H1 (cell line): ENCODE measurements at regions not wholly inside any gene's neighbourhood (a gene's known extent, or its start where the extent isn't known, plus 50 kb on each side); places are given as distances from the start of the nearest gene placed in this dataset.

Source experiments
- CTCF ChIA-PET: fragments of 300-600 bp; sonication (Branson Sonifier 250); formaldehyde crosslinking; loops from one replicate; lab custom pipeline; 2021; ENCODE audit not compliant: partially characterized antibody; lab: Charles Lee
- POLR2A ChIA-PET: fragments of 300-600 bp; sonication (Branson Sonifier 250); formaldehyde crosslinking; loops from one replicate; lab custom pipeline; 2021; ENCODE audit warnings: inconsistent platforms; ENCODE audit not compliant: partially characterized antibody; lab: Charles Lee
- DNase-seq, 2 experiments: peaks; one replicate each; pipeline versions ENCODE4 v3.0.0 to v3.0.0-alpha.2; 2010 to 2022; ENCODE audit warnings: low spot score in 2 of 2, low read depth in 1 of 2, mixed read lengths in 1 of 2
- FAIRE-seq: peaks from 2 replicates; lab custom pipeline; 2011; peaks lifted over from hg19 to GRCh38; lab: Jason Lieb, UNC
- H2AFZ ChIP-seq: 2 replicates; pipeline ENCODE4 v1.8.1; 2012; ENCODE audit warnings: low read length, inconsistent platforms
- H2AK5ac ChIP-seq: 2 replicates; pipeline ENCODE4 v1.6.1; 2013; ENCODE audit warnings: low read depth, low read length
- H2BK120ac ChIP-seq: replicated peaks from 2 replicates; pipeline ENCODE3; 2013; ENCODE audit warnings: low read depth, low read length, inconsistent platforms
- H2BK12ac ChIP-seq: 2 replicates; pipeline ENCODE4 v1.6.1; 2013; ENCODE audit warnings: low read depth, low read length
- H2BK15ac ChIP-seq: 2 replicates; pipeline ENCODE4 v1.6.1; 2013; ENCODE audit warnings: low read length
- H2BK20ac ChIP-seq: 2 replicates; pipeline ENCODE4 v1.6.1; 2013; ENCODE audit warnings: low read length
- H2BK5ac ChIP-seq: 2 replicates; pipeline ENCODE4 v1.6.1; 2013; ENCODE audit warnings: low read depth, low read length
- H3K14ac ChIP-seq: 2 replicates; pipeline ENCODE4 v1.6.1; 2013; ENCODE audit warnings: inconsistent platforms; ENCODE audit not compliant: insufficient read length
- H3K18ac ChIP-seq: 2 replicates; pipeline ENCODE4 v1.6.1; 2013; ENCODE audit warnings: low read length; ENCODE audit errors: extremely low read depth
- H3K23ac ChIP-seq: 2 replicates; pipeline ENCODE4 v1.6.1; 2013; ENCODE audit warnings: inconsistent platforms; ENCODE audit not compliant: insufficient read length
- H3K23me2 ChIP-seq: 2 replicates; pipeline ENCODE4 v1.6.1; 2013; ENCODE audit warnings: low read depth, low read length
- H3K27ac ChIP-seq: 2 replicates; pipeline ENCODE4 v1.6.1; 2011; ENCODE audit warnings: low read depth, low read length, inconsistent platforms
- H3K27me3 ChIP-seq, 4 experiments: replicated peaks in 1 of 4; 1 replicate in 1 of 4; 2 replicates in 3 of 4; pipeline versions ENCODE4 v1.6.1 to v1.8.1; 2011 to 2013; ENCODE audit warnings: low read length in 3 of 4, mild to moderate bottlenecking in 3 of 4, inconsistent platforms in 2 of 4, mixed read lengths in 2 of 4, moderate library complexity in 1 of 4; ENCODE audit not compliant: control insufficient read depth in 3 of 4, insufficient read depth in 3 of 4; ENCODE audit errors: extremely low read depth in 1 of 4
- H3K36me3 ChIP-seq, 4 experiments: 2 replicates each; pipeline versions ENCODE4 v1.6.1 to v1.8.1; 2011 to 2013; ENCODE audit warnings: mild to moderate bottlenecking in 4 of 4, low read length in 3 of 4, moderate library complexity in 2 of 4, control low read depth in 1 of 4, inconsistent platforms in 1 of 4; ENCODE audit not compliant: insufficient read depth in 4 of 4, control insufficient read depth in 2 of 4
- H3K4ac ChIP-seq: replicated peaks from 2 replicates; pipeline ENCODE3; 2013; ENCODE audit warnings: low read length, low read depth, mixed read lengths, inconsistent platforms; ENCODE audit not compliant: insufficient read length
- H3K4me1 ChIP-seq, 4 experiments: replicated peaks in 1 of 4; 1 replicate in 1 of 4; 2 replicates in 3 of 4; pipeline versions ENCODE4 v1.6.1 to v1.8.1; 2011 to 2013; ENCODE audit warnings: low read length in 3 of 4, inconsistent platforms in 2 of 4, mixed read lengths in 1 of 4; ENCODE audit not compliant: insufficient read depth in 4 of 4, control insufficient read depth in 3 of 4
- H3K4me2 ChIP-seq, 2 experiments: 2 replicates each; pipeline versions ENCODE4 v1.6.1 to v1.8.1; 2011 to 2013; ENCODE audit warnings: low read depth in 2 of 2, low read length in 2 of 2, control low read depth in 1 of 2, inconsistent platforms in 1 of 2, mild to moderate bottlenecking in 1 of 2; ENCODE audit not compliant: insufficient read depth in 1 of 2
- H3K4me3 ChIP-seq, 4 experiments: fragments of 200-600, 300-600 bp in 1 of 4; sonication (generic), shearing (Covaris generic), sonication (Bioruptor Twin) in 1 of 4; 2 replicates each; pipeline versions ENCODE4 v1.5.1 to v1.8.1; 2011 to 2016; ENCODE audit warnings: low read length in 4 of 4, low read depth in 3 of 4, control low read depth in 2 of 4, inconsistent platforms in 2 of 4, mild to moderate bottlenecking in 2 of 4, mixed read lengths in 1 of 4, moderate library complexity in 1 of 4; ENCODE audit not compliant: insufficient read depth in 2 of 4; ENCODE audit errors: extremely low read depth in 1 of 4
- H3K56ac ChIP-seq: replicated peaks from 2 replicates; pipeline ENCODE3; 2013; ENCODE audit warnings: low read depth, mild to moderate bottlenecking, mixed read lengths, low read length, inconsistent platforms; ENCODE audit not compliant: insufficient read length
- H3K79me1 ChIP-seq: 2 replicates; pipeline ENCODE4 v1.6.1; 2013; ENCODE audit warnings: low read depth, low read length, control low read depth
- H3K79me2 ChIP-seq, 2 experiments: 2 replicates each; pipeline versions ENCODE4 v1.6.1 to v1.8.1; 2012 to 2013; ENCODE audit warnings: low read length in 2 of 2, mild to moderate bottlenecking in 2 of 2, inconsistent platforms in 1 of 2; ENCODE audit not compliant: insufficient read depth in 2 of 2, control insufficient read depth in 1 of 2
- H3K9ac ChIP-seq, 4 experiments: replicated peaks in 1 of 4; 1 replicate in 1 of 4; 2 replicates in 3 of 4; pipeline versions ENCODE4 v1.6.1 to v1.8.1; 2011 to 2013; ENCODE audit warnings: low read depth in 3 of 4, low read length in 3 of 4, control low read depth in 2 of 4, mild to moderate bottlenecking in 2 of 4, moderate library complexity in 2 of 4, inconsistent platforms in 1 of 4; ENCODE audit errors: extremely low read depth in 1 of 4
- H3K9me3 ChIP-seq, 2 experiments: 2 replicates each; pipeline versions ENCODE4 v1.6.1 to v1.8.1; 2012 to 2013; ENCODE audit warnings: mild to moderate bottlenecking in 2 of 2, moderate library complexity in 2 of 2, control low read depth in 1 of 2, inconsistent platforms in 1 of 2, low read depth in 1 of 2, low read length in 1 of 2, mixed read lengths in 1 of 2; ENCODE audit not compliant: insufficient read depth in 2 of 2
- H4K20me1 ChIP-seq, 2 experiments: replicated peaks in 1 of 2; 2 replicates each; pipeline versions ENCODE3 to v1.8.1; 2011 to 2013; ENCODE audit warnings: inconsistent platforms in 2 of 2, low read length in 2 of 2, mild to moderate bottlenecking in 1 of 2; ENCODE audit not compliant: insufficient read depth in 2 of 2, control insufficient read depth in 1 of 2
- H4K5ac ChIP-seq: 2 replicates; pipeline ENCODE4 v1.6.1; 2013; ENCODE audit warnings: low read length, low read depth, mixed read lengths, inconsistent platforms; ENCODE audit not compliant: insufficient read length
- H4K8ac ChIP-seq: 2 replicates; pipeline ENCODE4 v1.8.0; 2013; ENCODE audit warnings: mild to moderate bottlenecking, moderate library complexity, low read length, inconsistent platforms; ENCODE audit not compliant: insufficient read depth; ENCODE audit errors: extremely low read depth
- H4K91ac ChIP-seq: replicated peaks from 2 replicates; pipeline ENCODE3; 2013; ENCODE audit warnings: low read length, mixed read lengths, inconsistent platforms; ENCODE audit not compliant: insufficient read length
- BCL11A ChIP-seq, 2 experiments: IDR thresholded peaks; one replicate each; pipeline ENCODE4 v1.6.1; 2011; ENCODE audit warnings: low read depth in 2 of 2, low read length in 2 of 2, mild to moderate bottlenecking in 2 of 2
- CBX5 ChIP-seq: fragments of 300-800, 300-1000 bp; sonication (generic); IDR thresholded peaks from 2 replicates; pipeline ENCODE4 v1.7.1; 2016; ENCODE audit warnings: antibody characterized with exemption, low read length, low read depth
- RBBP5 ChIP-seq: IDR thresholded peaks from 2 replicates; pipeline ENCODE4 v1.7.1; 2012; ENCODE audit warnings: low read depth, mild to moderate bottlenecking, inconsistent platforms, low read length, moderate library complexity, borderline replicate concordance
- SIX5 ChIP-seq: IDR thresholded peaks from 2 replicates; pipeline ENCODE4 v1.6.1; 2011; ENCODE audit warnings: mild to moderate bottlenecking, low read depth, low read length
- WGBS, 2 experiments: shearing (Covaris generic) in 1 of 2; methylation state at CpG; one replicate each; pipeline versions ENCODE4 v1.1.6 to v1.1.7; 2013 to 2015; ENCODE audit warnings: low lambda C conversion rate in 2 of 2, mixed read lengths in 2 of 2, inconsistent platforms in 1 of 2, low coverage in 1 of 2, missing lambda C conversion rate in 1 of 2; ENCODE audit not compliant: insufficient replicate concordance in 2 of 2, insufficient coverage in 1 of 2, insufficient read length in 1 of 2; ENCODE audit errors: extremely low coverage in 1 of 2, missing lambda C conversion rate in 1 of 2; 5-methylcytosine and 5-hydroxymethylcytosine counted together

DNA sequence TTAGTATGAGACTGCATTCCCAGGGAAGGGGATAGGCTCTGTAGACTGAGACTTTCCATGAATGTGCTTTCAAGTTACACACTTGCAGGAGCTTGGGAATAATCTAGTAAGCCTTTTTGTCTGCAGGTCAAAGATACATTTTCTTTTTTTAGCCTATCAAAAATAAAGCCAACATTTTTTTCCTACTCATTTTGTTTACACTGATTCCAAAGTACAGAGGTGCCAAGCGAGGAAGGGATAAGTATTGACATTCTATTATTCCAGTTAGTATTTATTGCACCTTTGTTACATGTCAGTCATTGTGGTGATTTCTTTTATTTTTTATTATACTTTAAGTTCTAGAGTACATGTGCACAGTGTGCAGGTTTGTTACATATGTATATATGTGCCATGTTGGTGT, 413.0 kb upstream of the CHORDC1 start:
- FAIRE-seq (no peak), DNase-seq (no peak)
- Histone ChIP-seq H3K18ac (no peak overlapping the region), H3K4ac (no peak overlapping the region), H2BK5ac (no peak overlapping the region), H4K5ac (no peak overlapping the region), H3K56ac (no peak overlapping the region), H3K23me2 (no peaks in the 10 kb centered on the region), H3K27me3 (no peaks in the 10 kb centered on the region), H2BK120ac (no peak overlapping the region), H2BK20ac (no peak overlapping the region), H3K23ac (no peak overlapping the region), H3K9me3 (no peaks in the 10 kb centered on the region), H2AFZ (no peak overlapping the region), H2BK15ac (no peak overlapping the region), H4K20me1 (no peaks in the 10 kb centered on the region), H4K91ac (no peak overlapping the region), H3K4me1 (peaks cover 1 to 6% (median 3%) of the 10 kb centered on the region in 4 experiments; a peak in 2 of 7 replicates), H3K4me2 (no peak overlapping the region), H3K27ac (no peak overlapping the region), H3K36me3 (no peaks in the 10 kb centered on the region), H3K4me3 (no peak overlapping the region), H3K79me2 (no peaks in the 10 kb centered on the region), H3K79me1 (no peaks in the 10 kb centered on the region), H2AK5ac (no peak overlapping the region), H3K14ac (no peak overlapping the region), H2BK12ac (no peak overlapping the region), H3K9ac (no peak overlapping the region), H4K8ac (no peak overlapping the region)
- 100% methylated on average over 1 of the region's 1 CpG; no CpG with 5 or more reads in 1 of the 2 experiments for WGBS, 2 experiments
- ChIA-PET POLR2A (no interaction called here), CTCF (no interaction called here)
- TF ChIP-seq CBX5 (no peak), SIX5 (no peak), BCL11A (IDR thresholded peaks at IDR 0.05; ENCODE audit: low read depth in 2 of 2, low read length in 2 of 2) (no peak), RBBP5 (no peak)
